NCI-H2227 (cell line): ENCODE measurements at regions not wholly inside any gene's neighbourhood (a gene's known extent, or its start where the extent isn't known, plus 50 kb on each side); places are given as distances from the start of the nearest gene placed in this dataset.

Source experiments
- DNase-seq: peaks from one replicate; lab custom pipeline; 2025; ENCODE audit not compliant: unreplicated experiment; lab: John Stamatoyannopoulos, UW

- DNase-seq: no peak
These were observed 445.1 kb upstream of the JAG1 start for GRCh38 chr20:11118802-11119380.

DNA sequence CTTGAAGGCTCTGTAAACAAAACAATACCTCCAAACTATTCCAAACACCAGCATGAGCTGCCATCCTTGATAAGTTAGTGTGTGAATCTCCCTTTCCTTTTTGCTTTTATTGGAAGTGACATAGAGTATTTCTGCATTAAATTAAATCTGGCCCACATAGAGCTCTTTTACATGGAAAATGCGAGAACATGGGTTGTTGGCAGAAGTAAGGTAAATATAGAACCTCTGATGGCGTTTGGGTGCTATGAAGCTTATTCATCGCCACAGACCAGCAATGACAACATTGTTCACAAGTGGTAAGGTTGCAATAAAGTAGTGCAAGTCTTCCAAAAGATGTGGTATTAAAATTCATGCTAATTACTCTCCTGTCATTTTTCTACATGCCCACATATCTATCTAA lies 445.8 kb upstream of the JAG1 start:
- DNase-seq: no peak

GRCh38 chr20:11120431-11120830 lies 446.6 kb upstream of the JAG1 start:
- no peak for DNase-seq

DNA sequence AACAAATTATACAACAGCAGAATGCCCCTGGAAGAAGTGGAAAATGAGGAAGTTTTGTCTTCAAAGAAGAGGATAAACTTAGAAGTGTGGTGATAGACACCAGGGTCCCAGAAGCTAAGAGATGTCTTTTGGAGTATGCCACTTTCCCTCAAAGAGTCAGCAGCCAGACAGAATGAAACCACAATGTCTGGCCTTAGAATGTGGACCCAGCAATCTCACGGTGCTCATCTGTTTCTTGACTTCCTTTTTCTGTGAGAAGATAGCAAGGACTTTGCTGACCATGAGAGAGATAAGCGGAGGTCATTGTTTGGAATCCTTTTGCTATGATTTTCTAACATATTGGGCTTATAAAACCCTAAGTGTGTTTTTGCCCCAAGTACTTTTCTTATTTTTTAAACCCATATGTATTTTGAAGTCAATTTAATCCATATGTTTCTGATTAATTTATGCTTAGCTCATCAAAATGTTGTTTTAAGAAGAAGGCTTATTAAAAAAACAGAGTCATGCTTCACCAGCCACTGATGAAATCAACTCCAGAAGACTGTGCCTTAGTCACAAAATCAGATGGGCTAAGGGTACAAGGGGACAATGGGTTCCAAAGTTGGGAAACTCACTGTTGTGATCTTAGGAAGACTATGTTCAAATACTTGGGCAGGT lies 451.2 kb upstream of the JAG1 start:
- DNase-seq: no peak

DNA sequence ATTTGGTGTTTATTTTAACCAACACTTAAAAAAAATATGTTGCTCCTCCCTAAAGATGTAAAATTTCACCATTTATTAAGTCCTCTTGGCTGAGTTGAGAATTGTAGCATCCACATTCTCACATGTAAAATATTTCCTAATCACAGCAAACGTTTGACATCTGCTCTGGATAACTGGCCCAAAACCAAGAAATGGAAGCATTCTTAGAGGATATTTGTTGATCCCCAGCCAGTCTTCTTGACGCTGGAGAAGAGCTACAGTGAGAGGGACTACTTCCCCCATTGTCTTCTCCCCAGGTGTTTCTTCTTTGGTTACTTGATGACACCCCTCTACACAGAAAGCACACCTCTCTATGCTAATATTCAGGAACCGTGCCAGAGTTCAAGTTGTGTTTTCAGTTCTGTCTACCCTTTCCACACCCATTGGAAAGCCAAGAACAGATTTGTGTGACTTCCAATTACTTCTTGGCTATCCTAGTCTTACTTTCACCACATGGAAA lies 454.5 kb upstream of the JAG1 start:
- no peak for DNase-seq

DNA sequence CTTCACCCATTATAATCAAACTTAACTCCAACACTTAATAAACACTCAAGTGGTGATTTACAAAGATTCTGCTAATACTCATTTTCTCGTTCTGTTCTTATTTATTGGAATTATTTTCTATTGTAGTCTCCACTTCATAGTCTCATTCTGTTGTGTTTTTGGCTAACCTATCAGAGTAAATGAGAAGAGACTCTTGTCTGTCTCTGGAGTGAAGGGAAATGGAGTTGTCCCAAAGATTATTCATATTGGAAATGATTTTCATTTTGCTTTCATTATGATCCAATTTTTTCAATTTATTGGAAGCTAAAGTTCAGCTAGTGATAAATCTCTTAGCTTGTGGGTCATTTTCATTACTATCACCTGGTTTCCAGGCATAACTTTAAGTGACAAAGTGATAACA lies 454.9 kb upstream of the JAG1 start:
- no peak for DNase-seq

- DNase-seq: no peak
These were observed 456.9 kb upstream of the JAG1 start for GRCh38 chr20:11130554-11131166.

- DNase-seq: no peak
These were observed 459.1 kb upstream of the JAG1 start for GRCh38 chr20:11132819-11133415.

- DNase-seq: no peak
These were observed 462.9 kb upstream of the JAG1 start for GRCh38 chr20:11136691-11137090.

DNA sequence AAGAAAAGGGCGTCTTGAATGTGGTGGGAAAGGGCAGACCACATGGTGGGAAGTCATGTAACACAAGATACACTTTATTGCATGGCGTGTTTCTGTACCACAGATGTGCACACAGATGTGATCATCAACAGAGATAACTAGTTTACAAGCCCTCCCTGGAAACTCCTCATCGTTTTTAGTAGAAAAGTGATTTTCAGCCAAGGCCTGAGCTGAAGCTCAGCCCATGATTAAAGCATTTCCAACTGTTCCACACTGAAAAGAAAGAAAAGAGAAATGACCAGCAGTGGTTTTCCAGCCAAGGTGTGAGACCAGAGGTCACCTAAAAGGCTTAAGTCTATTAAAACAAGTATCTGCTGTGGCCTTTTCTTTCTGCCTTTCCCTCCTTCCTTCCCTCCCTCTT lies 463.9 kb upstream of the JAG1 start:
- no peak for DNase-seq

- DNase-seq: no peak
These were observed 466.6 kb upstream of the JAG1 start for GRCh38 chr20:11140359-11140758.

DNA sequence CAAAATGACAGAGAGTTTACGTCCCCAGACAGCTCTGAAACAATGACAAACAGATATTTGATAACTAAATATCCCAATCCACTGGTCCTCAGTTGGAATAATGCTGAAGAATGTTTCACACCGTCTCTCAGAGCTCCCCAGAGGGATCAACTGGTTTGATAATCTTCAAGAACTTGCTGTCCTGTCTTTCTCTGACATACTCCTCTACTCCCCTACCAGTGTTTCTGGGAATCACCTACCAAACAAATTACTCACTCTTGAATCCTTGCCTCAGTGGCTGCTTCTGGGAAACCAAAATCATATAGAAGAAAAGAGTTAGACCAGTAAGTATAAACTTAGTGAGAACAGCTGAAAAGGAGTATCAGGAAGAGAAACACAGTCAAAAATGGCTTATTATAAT lies 469.7 kb upstream of the JAG1 start:
- no peak for DNase-seq

DNA sequence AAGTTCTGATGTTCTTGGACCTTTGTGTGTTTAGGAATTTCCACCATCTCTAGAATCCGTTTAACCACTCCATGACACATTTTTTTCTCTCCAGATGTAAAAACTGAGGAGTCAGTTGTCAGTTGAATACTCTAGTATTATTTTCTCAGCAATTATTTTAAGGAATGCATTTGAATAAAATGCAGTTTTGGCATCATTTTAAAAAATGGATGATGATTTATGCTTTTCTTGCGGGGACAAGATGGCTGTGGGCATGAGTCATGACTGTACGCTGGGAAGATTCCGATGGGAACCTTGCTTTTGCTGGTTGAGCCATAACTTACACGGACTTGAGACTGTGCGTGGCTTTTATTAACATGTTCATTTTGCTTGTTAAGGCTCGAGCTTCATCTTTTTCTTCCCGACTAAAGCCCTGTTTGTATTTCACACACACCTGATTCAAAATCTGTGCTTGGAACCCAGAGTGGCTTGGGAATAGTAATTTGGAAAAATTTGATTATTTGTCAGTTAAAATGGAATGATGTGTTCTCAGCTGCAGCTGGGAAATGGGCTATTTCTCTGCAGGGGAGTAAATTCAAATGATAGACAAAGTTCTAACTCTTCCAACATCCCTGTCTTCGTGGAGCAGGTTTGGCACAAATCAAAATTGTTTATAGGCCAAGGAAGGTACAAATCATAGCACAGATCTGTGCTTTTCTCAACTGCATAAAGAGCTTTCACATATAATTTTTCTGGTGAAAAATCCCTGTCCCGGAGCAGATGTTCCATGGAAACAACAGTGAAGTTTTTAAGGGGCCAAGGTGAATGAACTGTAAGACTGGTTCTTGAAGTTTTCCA lies 470.5 kb upstream of the JAG1 start:
- no peak for DNase-seq

DNA sequence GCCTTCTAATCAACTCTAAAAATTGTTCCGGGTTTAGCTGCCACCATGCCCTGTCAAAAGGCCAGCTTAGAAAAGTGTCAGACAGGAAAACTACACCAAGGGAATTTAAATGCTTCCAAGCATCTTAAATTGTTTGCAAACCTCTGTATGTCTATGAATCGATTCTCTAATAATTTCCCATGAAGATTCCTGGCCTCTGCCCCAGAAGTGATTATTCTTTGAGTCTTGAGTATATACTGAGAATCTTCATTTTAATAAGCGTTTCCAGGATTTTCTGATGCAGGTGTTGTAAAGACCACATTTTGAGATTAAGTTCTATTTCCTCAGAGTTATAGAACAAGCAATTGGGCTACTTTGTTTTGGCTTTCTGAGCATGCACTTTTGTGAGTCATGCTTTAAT lies 471.8 kb upstream of the JAG1 start:
- DNase-seq: no peak

DNA sequence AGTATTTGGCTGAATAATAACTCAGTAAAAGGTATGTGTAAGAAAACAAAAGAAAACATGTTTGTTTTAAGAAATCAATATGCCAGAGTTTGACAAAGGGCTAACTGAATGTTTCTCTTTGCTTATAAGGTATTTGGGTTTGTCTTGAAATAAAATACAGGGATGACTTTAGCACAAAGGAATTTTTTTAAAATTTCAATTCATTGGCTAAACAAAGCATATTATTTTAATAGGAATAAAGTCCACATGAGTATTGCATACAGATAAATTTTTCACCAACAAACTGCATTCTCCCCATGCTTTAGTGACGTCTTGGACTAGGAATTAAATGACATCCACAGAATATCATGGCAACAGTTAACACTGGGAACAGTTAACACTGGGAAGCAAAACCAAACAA lies 480.0 kb upstream of the JAG1 start:
- DNase-seq: no peak

GRCh38 chr20:11155156-11155756 lies 481.5 kb upstream of the JAG1 start:
- DNase-seq: no peak

DNA sequence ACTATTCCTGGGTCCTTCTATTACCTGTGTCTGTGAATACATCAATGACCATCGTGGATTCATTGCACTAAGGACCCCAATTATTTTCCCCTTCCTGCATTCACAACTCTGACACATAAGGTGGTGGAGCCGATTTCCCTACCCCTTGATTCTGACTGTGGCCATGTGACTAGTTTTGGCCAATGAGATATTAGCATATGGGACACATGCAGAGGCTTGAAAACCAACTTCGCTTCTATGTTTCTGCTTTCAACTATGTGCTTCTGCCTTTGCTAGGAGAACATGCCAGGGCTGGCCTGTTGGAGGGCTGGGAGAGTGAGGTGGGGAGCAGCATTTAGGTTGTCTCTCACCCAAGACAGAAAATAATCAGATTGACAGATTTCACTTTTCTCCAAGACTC lies 483.1 kb upstream of the JAG1 start:
- DNase-seq: no peak

- DNase-seq: no peak
These were observed 484.3 kb upstream of the JAG1 start for GRCh38 chr20:11158146-11158545.

DNA sequence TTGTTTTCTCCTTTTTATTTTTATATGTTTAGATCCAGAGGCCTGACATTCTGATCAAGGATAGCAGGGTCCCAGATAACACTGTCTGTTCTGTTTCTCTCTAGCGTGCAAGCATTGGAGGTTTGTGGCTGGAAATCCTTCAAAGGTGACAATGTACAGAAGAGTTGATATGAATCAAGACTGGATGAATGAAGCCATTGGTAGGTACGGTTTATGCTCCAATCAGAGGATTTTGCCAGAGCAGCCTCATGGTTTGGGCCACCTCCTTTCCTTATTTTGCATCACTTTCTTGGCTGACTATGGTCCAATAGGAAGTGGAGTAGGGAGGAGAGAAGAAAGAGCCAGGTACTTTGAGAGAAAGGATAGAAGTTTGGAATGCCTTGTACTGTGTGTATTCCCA lies 484.8 kb upstream of the JAG1 start:
- DNase-seq: no peak

DNA sequence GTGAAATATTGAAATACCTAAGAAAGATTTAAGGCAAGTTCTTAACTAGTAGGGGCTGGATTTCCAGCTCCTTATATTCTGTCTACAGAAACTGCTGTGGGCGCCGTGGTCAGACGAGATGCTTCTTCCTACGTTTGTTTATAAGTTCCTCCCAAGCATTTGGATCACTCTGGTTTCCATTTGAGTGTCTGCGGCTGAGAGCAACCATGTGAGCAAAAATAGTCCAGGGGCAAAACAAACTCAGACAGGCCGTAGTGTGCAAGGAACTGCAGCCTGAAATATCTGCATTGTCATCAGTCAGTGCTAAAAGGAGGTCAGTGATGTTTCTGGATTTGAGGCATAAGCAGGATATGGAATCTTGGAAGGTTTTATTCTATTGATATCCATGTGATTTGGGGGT lies 485.9 kb upstream of the JAG1 start:
- no peak for DNase-seq
